IPS-NIHi7 (cell line): ENCODE measurements at regions not wholly inside any gene's neighbourhood (a gene's known extent, or its start where the extent isn't known, plus 50 kb on each side); places are given as distances from the start of the nearest gene placed in this dataset.
A peak's percentile ranks its signal among the peaks of the same experiment; 100 is the strongest.
"Not testable (repeated sequence)": the region's sequence is repeated elsewhere in the genome, so short reads cannot be mapped to it uniquely, and the experiment has no call there.

Experiments used
- DNase-seq: peaks from one replicate; pipeline ENCODE4 v3.0.0; 2012; ENCODE audit warnings: mixed read lengths; ENCODE audit errors: extremely low spot score

DNA sequence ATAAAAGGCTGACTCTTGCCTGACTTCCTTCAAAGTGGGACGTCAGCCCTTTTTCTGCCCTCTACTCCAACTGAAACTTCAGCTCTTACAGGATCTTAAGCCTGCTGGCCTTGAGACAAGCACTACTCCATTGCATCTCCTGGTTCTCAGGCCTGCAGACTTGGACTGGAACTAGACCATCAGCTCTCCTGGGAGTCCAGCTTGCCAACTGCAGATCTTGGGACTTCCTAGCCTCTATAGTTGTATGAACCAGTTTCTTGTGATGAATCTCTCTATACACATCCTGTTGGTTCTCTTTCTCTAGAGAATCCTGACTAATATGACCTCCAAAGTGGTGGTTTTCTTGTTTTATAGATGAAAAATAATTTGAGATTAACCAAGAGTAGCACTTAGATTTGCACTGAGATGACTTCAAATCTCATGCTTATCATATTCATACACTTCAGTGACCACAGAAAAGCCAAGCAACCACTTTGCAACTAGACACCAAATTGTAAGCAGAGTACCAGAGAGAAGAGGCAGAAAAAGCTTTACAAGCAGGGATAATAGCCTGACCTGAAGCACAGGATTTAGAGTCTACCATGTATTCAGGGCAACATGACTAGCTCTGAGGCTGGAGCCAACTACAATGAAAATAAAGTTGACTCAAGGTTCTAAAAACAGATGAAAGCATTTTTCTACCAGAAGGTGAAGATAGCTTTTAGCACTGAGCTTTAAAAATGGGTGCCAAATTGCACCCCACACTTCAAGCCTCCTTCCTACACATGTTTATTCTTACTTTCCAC lies 661.3 kb upstream of the USP24 start:
- no peak for DNase-seq

DNA sequence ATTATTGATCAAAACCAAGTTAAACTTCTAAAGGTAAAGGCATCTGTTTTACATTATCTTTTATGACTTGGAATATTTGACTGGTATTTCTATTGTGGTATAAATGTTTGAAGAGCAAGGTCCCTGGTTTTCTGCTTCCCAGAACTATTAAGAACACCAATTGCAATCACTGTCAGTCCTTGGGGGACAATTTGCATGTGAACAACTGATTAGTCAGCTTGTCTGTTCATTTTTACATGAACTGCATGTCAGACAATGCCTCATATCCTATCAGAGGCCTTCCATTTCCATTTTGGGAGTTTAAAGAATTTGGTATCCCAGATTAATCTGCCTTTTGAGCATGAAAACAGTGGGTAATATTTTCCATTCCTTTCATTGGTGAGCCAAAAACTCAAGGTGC lies 654.9 kb upstream of the USP24 start:
- DNase-seq: no peak

DNA sequence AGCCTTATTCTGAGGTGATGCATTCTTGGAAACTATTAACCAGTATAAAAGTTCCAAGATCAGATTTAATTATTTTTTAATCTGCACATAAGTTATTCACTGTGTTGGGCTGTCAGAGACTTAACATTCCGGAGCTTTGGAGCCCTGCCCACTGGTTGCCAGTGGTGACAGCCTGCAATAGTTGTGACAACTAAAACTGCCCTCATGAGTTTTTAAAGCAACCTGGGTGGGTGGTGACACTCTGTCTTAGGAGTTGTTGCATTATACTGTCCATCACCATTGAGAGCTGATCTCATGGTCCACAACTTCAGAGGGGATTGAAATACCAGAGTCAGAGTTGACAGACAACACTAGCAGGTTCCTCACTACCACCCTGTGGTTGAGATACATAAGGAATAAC lies 653.9 kb upstream of the USP24 start:
- no peak for DNase-seq

GRCh38 chr1:55868026-55868425 lies 652.9 kb upstream of the USP24 start:
- no peak for DNase-seq

DNA sequence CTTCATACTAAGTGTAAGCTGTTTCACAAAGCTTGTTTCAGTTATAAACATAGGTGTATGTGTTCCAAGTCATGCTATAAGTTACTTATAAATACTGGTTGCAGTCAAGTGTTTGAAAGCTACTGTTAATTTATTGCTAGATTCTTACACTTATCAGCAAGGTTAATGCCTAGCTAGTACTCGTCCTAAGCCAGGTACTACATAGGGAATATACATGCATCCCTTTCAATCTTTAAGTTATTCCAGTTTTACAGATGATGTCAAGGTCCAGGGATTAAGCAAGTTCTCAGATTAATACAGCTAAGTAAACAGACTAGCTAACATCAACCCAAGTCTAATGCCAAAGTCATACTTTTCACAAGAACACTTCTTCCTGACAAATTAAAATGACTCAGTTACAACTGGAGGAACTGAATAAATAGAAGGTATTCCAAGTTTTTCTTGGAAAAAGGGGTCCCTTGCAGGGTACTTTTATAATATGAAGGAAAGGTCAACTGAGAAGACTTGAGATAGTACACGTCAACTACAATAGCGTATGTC lies 652.2 kb upstream of the USP24 start:
- DNase-seq: no peak

- DNase-seq: not testable (repeated sequence)
These were observed 650.6 kb upstream of the USP24 start for GRCh38 chr1:55865778-55866177.

DNA sequence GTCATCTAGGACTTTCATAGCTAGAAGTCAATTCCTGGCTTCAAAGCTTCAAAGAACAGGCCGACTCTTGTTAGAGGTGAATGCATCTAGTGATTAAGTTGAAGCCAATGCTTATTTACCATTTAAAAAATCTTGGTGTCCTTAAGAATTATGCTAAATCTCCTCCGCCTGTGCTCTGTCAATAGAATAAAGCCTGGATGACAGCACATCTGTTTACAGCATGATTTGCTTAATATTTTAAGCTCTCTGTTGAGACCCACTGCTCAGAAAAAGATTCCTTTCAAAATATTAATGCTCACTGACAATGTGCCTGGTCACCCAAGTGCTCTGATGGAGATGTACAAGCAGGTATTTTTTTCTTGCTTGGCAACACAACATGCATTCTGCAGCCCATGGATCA lies 649.1 kb upstream of the USP24 start:
- no peak for DNase-seq

GRCh38 chr1:55861676-55862340 lies 646.6 kb upstream of the USP24 start:
- no peak for DNase-seq

DNA sequence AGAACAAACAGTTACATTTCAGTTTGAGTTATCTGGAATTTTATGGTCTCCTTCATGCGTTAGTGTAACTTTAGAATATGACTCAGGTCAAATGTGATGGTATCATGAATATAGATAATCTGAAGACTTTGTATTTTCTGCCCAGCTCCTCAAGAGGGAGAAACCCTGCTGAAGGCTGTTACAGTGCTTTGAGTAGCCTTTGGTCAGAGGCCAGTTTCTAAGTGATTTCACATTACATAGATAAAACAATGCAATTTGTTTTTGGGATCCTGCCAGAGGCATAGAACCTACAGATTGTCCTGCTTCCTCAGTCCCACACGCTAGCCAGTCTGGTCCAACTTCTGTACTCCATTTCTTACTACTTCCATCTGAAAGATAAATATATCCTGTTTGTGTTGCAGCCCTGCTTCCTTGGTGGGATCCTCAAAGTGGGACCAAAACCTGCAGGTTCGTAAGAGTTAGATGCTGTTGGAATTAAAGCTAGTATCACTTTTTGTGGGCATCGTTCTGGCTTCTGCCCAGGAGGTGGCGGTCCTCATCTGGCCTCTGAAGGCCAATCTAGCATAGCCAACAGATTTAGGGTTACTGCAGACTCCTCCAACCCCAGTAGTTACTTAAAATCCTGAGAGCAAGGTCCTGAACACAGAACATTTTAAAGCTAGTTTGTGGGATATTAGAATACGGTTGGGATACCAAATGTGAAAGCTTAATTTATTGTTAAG lies 645.8 kb upstream of the USP24 start:
- DNase-seq: peak; percentile 23

GRCh38 chr1:55860326-55860725 lies 645.2 kb upstream of the USP24 start:
- no peak for DNase-seq

GRCh38 chr1:55854911-55855310 lies 639.7 kb upstream of the USP24 start:
- DNase-seq: no peak

GRCh38 chr1:55848906-55849305 lies 633.7 kb upstream of the USP24 start:
- DNase-seq: peak; percentile 59

DNA sequence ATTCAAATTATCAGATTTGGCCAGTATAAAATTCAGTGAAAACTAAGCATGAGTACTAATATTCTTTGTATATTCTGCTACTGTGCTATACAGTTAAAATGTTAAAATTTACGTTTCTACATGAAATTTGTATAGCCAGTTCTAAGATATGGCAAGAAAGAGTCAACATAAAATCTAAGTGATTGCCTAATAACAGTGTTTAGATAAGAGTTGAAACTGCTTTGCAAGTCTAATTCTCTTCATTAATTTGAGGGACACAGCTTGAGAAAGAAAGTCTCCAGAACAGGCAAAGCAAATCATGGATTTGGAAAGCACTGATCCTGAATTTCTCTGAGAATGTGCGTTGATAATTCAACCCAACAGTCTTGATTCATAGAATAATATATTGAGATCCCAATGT lies 630.9 kb upstream of the USP24 start:
- DNase-seq: no peak

DNA sequence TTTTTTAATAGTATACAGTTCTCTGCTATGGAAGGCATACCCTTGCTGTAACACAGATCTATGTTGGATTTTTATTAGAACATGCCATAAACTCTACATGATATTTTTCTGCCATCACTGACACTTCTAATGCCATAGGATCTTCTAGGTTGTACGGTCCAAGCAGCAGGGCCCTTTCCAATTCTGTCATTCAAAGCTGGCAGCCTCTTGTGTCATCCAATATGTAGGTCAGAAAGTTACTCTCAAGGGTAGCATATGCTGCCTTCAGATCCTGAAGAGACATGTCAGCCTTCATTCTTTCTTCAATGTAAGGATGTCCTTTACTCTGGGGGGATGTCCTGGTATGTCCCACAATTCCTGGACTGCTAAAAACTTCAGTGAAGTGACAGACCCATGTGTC lies 629.2 kb upstream of the USP24 start:
- no peak for DNase-seq

- no peak for DNase-seq
These were observed 624.5 kb upstream of the USP24 start for GRCh38 chr1:55839626-55840025.

DNA sequence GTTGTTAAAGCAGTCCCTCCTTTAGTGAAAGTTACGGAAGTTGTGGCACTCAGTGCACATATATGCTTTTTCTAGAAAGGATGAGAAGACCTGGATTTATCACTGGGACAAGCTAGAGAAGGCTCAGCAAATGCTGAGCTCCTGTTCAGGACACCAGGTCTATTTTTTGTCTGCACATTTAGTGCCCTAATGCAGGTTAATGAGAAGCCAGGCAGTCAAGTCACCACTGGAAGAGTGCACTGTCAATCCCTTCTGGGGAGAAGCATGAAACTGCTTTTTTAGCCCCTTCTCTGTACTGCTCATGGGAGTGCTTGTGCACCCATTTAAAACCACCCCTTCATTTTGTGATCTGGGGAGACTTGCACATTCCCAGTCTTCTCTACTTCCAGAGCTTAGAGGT lies 624.1 kb upstream of the USP24 start:
- DNase-seq: no peak

DNA sequence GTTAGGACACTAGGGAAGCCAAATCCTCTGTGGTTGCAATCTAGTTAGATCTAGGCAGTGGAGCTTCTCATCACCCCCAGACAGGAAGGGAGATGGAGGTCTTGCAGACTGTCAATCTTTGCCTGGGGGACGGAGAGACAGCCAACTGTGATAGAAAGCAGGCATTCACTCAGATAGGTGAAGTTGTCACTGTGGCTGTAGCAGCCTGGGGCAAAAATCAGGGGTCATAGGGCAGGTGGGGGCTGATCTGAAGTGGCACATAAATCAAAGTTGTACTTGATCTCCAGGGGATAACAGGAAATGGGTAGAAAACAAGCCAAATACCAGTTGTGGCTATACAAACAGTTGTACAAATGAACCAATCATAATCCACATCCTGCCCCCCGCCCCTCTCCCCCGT lies 620.9 kb upstream of the USP24 start:
- DNase-seq: no peak

- DNase-seq: no peak
These were observed 618.4 kb upstream of the USP24 start for GRCh38 chr1:55833529-55834091.

- no peak for DNase-seq
These were observed 616.6 kb upstream of the USP24 start for GRCh38 chr1:55831759-55832158.

DNA sequence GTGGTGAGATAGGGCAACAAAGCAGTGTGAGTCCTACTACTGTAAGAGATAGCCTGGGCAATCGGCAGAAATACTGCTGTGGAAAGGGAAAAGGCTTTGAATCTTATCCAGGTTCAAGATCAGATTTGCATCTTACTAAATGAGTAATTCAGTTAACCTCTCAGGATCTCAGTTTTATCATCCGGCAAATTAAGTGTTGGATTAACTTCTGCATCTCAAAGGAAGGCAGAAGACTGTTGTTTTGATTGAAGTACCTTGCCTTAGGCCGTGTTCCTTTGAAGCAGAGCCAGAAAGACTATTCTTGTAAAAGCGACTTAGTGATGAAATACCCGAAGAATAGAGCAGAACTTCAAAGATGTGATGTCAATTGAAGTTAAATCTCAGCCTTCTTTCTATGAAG lies 612.9 kb upstream of the USP24 start:
- DNase-seq: no peak

DNA sequence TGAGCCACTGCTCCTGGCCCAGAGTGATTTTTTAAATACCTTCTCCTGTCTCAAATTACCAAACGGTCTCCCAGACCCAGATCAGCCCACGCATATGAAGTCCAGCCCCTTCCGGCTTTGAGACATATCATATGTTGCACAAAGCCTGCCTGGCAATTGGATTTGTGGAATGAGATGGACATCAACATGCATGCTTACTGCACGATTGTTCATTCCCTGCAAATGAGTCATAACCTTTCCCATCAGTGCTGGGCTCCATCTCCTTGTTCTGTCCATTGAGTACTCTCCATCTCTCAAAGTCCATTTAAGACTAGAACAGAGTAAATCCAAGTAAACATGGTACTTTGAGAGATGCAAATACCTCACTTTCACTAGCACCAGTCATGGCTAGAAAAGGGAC lies 612.2 kb upstream of the USP24 start:
- no peak for DNase-seq

DNA sequence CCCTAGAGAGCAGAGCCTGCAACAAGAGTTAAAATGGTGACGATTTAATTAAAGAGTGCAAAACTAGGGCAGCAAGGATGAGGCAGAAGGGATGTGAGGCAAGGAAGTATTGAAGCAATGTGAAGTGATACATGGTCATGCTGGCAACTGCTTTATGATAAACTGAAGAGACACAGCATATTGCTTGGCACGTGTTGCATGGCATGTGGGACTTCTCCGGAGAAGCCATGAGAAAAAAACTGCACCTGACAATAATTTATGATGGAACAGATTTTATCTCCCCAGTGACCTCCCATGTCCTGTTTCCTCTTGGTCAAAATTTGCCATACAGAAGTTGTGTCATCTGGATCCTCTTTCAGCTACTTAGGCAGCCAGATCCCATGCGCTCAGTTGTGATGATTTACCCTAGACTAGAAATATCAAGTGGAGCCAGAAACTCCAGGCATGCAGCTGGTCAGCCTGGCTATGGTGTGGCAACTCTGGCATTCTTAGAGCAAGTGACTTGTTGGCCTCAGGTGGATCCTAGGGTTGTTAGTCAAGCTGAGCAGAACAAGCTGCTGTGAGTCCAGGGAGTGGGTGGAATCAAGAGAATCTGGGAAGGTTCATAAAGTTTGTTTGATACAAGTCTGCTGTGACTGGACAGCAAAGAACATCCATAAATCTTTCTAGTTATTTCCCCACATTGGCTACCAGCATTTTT lies 611.4 kb upstream of the USP24 start:
- DNase-seq: no peak
